ENCODE measurements at regions not wholly inside any gene's neighbourhood (a gene's known extent, or its start where the extent isn't known, plus 50 kb on each side); places are given as distances from the start of the nearest gene placed in this dataset.

DNA sequence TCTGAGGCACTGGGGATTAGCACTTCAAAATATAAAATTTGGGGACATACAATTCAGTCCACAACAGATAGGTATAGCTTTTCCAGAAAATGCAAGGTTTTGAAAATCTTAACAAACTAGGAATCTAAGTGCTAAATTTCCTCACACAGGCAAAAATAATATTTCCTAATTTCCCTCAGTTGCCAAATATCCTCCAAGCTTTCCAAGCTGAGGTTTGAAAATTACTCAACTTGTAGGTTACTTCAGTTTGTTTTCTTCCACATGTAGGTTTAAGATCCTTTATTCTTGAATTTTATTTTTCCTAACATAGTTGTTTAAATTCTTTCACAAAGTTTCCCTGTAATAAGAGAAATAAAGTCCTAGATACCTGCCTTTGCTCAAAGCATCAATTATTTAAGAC lies 192.9 kb upstream of the NRXN1 start:
- POLR2A ChIA-PET (ENCODE audit: low non-redundant PET), result no interaction called here
- TF ChIP-seq, protein P1, sequence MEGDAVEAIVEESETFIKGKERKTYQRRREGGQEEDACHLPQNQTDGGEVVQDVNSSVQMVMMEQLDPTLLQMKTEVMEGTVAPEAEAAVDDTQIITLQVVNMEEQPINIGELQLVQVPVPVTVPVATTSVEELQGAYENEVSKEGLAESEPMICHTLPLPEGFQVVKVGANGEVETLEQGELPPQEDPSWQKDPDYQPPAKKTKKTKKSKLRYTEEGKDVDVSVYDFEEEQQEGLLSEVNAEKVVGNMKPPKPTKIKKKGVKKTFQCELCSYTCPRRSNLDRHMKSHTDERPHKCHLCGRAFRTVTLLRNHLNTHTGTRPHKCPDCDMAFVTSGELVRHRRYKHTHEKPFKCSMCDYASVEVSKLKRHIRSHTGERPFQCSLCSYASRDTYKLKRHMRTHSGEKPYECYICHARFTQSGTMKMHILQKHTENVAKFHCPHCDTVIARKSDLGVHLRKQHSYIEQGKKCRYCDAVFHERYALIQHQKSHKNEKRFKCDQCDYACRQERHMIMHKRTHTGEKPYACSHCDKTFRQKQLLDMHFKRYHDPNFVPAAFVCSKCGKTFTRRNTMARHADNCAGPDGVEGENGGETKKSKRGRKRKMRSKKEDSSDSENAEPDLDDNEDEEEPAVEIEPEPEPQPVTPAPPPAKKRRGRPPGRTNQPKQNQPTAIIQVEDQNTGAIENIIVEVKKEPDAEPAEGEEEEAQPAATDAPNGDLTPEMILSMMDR (conservative IDR thresholded peaks at IDR 0.05; ENCODE audit: low read depth, low read length), result no peak
- TF ChIP-seq EZH2 (IDR thresholded peaks at IDR 0.05; ENCODE audit: borderline replicate concordance, low read depth, low read length, poor library complexity, severe bottlenecking), result no peak
- Histone ChIP-seq H3K27me3 (replicated peaks; ENCODE audit: insufficient read depth, low read depth, low read length, poor library complexity) (no peaks in the 10 kb centered on the region), H3K9me3 (ENCODE audit: low read depth, low read length, poor library complexity, severe bottlenecking) (no peaks in the 10 kb centered on the region), H3K36me3 (ENCODE audit: insufficient read depth, low read length, poor library complexity, severe bottlenecking) (no peaks in the 10 kb centered on the region), H3K4me1 (ENCODE audit: insufficient read depth, low read length, poor library complexity, severe bottlenecking) (peaks cover 26% of the 10 kb centered on the region), H3K4me3 (ENCODE audit: low read depth, low read length, poor library complexity, severe bottlenecking) (no peak overlapping the region), H3K27ac (ENCODE audit: low read depth, low read length, poor library complexity, severe bottlenecking) (no peak overlapping the region)
- intact Hi-C loops (cut with micrococcal nuclease; ENCODE audit: unreplicated experiment), result no loop called here
- CTCF ChIA-PET, result no interaction called here
- BruUV-seq (replicated peaks), result no TSS peak
- no peak for DNase-seq (ENCODE audit: low spot score)

DNA sequence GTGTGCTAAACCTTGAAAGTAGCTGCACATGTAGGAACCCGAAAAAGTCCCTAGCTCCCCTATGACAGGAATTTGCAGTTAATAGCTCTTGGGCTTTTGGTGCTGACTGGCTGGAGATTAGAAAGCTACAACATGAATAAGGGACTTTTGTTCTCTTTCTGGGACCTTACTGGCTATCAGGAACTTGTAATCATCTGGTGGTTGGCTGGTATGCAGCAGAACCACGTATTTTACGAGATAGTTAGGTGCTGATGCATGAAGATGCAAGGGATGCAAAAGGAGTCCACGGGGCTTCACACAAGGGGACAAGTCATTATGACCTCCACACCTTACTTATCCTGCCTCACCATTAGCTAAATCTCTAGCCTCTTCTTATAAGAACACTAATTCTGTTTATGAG lies 190.2 kb upstream of the NRXN1 start:
- intact Hi-C loops (cut with micrococcal nuclease; ENCODE audit: unreplicated experiment), result no loop called here
- Histone ChIP-seq H3K4me3 (ENCODE audit: low read depth, low read length, poor library complexity, severe bottlenecking) (no peak overlapping the region), H3K27ac (ENCODE audit: low read depth, low read length, poor library complexity, severe bottlenecking) (no peak overlapping the region), H3K27me3 (replicated peaks; ENCODE audit: insufficient read depth, low read depth, low read length, poor library complexity) (no peaks in the 10 kb centered on the region), H3K9me3 (ENCODE audit: low read depth, low read length, poor library complexity, severe bottlenecking) (no peaks in the 10 kb centered on the region), H3K4me1 (ENCODE audit: insufficient read depth, low read length, poor library complexity, severe bottlenecking) (peaks cover 46% of the 10 kb centered on the region), H3K36me3 (ENCODE audit: insufficient read depth, low read length, poor library complexity, severe bottlenecking) (no peaks in the 10 kb centered on the region)
- ChIA-PET CTCF (interaction anchor here (0.9 kb wide), 1 partner anchor 1965 kb away, joined by 3 read pairs; no protein-coding TSS in a partner anchor), POLR2A (ENCODE audit: low non-redundant PET) (no interaction called here)
- BruUV-seq (replicated peaks), result no TSS peak
- TF ChIP-seq EZH2 (IDR thresholded peaks at IDR 0.05; ENCODE audit: borderline replicate concordance, low read depth, low read length, poor library complexity, severe bottlenecking), result no peak
- TF ChIP-seq, protein P1 (conservative IDR thresholded peaks at IDR 0.05; ENCODE audit: low read depth, low read length), result no peak
- no peak for DNase-seq (ENCODE audit: low spot score)

DNA sequence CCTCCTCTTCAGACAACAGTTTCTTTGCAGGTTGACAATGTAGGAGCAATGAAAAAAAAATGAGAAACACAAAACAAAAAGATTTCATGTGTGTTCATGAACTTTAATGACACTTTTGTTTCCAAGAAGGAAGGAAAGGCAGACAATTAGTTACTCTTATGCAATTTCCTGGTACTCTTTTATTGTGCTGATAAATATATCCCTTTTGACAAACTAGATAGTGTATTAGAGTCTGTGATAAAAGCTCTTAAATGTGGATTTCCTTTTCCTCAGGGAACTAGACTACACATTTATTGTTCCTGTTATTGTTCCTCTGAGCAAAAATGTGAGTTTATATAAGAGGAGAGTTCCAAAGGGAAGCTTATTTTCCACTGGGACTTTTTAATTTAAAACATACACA lies 188.7 kb upstream of the NRXN1 start:
- Histone ChIP-seq H3K27me3 (replicated peaks; ENCODE audit: insufficient read depth, low read depth, low read length, poor library complexity) (no peaks in the 10 kb centered on the region), H3K4me3 (ENCODE audit: low read depth, low read length, poor library complexity, severe bottlenecking) (no peak overlapping the region), H3K9me3 (ENCODE audit: low read depth, low read length, poor library complexity, severe bottlenecking) (no peaks in the 10 kb centered on the region), H3K4me1 (ENCODE audit: insufficient read depth, low read length, poor library complexity, severe bottlenecking) (peaks cover 46% of the 10 kb centered on the region), H3K36me3 (ENCODE audit: insufficient read depth, low read length, poor library complexity, severe bottlenecking) (no peaks in the 10 kb centered on the region), H3K27ac (ENCODE audit: low read depth, low read length, poor library complexity, severe bottlenecking) (peak overlapping the region; percentile 60)
- BruUV-seq (replicated peaks), result no TSS peak
- ChIA-PET CTCF (no interaction called here), POLR2A (ENCODE audit: low non-redundant PET) (no interaction called here)
- intact Hi-C loops (cut with micrococcal nuclease; ENCODE audit: unreplicated experiment), result no loop called here
- no peak for TF ChIP-seq EZH2 (IDR thresholded peaks at IDR 0.05; ENCODE audit: borderline replicate concordance, low read depth, low read length, poor library complexity, severe bottlenecking)
- TF ChIP-seq, protein P1 (conservative IDR thresholded peaks at IDR 0.05; ENCODE audit: low read depth, low read length), result no peak
- DNase-seq (ENCODE audit: low spot score), result peak; percentile 89
